OCI-LY3 (cell line): ENCODE measurements at regions not wholly inside any gene's neighbourhood (a gene's known extent, or its start where the extent isn't known, plus 50 kb on each side); places are given as distances from the start of the nearest gene placed in this dataset.

ENCODE experiments used
- H2AFZ ChIP-seq: fragments of 200-600, 300-600 bp; shearing (Covaris generic); 2 replicates; pipeline ENCODE4 v1.6.0; 2014; ENCODE audit warnings: antibody characterized with exemption, low read depth, low read length
- H3K27ac ChIP-seq: fragments of 200-600, 300-600 bp; sonication (generic); 2 replicates; pipeline ENCODE4 v1.5.1; 2014; ENCODE audit warnings: mild to moderate bottlenecking, low read length, moderate library complexity, mixed read lengths
- H3K27me3 ChIP-seq: fragments of 200-600, 300-600 bp; sonication (generic); 2 replicates; pipeline ENCODE4 v1.6.1; 2014; ENCODE audit warnings: low read depth, low read length, mixed read lengths
- H3K36me3 ChIP-seq: fragments of 200-600, 300-600 bp; sonication (generic); replicated peaks from 2 replicates; pipeline ENCODE3; 2014; ENCODE audit warnings: low read depth, low read length, mixed read lengths
- H3K4me1 ChIP-seq: fragments of 300-600, 200-600 bp; sonication (generic); 2 replicates; pipeline ENCODE4 v1.6.1; 2014; ENCODE audit warnings: low read length, mixed read lengths
- H3K4me2 ChIP-seq: fragments of 200-600, 300-600 bp; sonication (generic); 2 replicates; pipeline ENCODE4 v1.6.1; 2014; ENCODE audit warnings: low read length, mixed read lengths
- H3K4me3 ChIP-seq: fragments of 300-600, 200-600 bp; sonication (generic); 2 replicates; pipeline ENCODE4 v1.5.1; 2014; ENCODE audit warnings: antibody characterized with exemption, mild to moderate bottlenecking, low read length, moderate library complexity
- H3K79me2 ChIP-seq: fragments of 300-600, 200-600 bp; shearing (Covaris generic); 2 replicates; pipeline ENCODE4 v1.6.1; 2014; ENCODE audit warnings: mild to moderate bottlenecking, low read length, mixed read lengths
- H3K9ac ChIP-seq: fragments of 300-600, 200-600 bp; shearing (Covaris generic); 2 replicates; pipeline ENCODE4 v1.6.0; 2014; ENCODE audit warnings: mild to moderate bottlenecking, low read length, moderate library complexity
- H3K9me3 ChIP-seq: fragments of 200-600, 300-600 bp; shearing (Covaris generic); 2 replicates; pipeline ENCODE4 v1.6.1; 2014; ENCODE audit warnings: low read length, mixed read lengths; ENCODE audit not compliant: insufficient read depth
- H4K20me1 ChIP-seq: fragments of 200-600, 300-600 bp; sonication (generic); 2 replicates; pipeline ENCODE4 v1.6.1; 2016; ENCODE audit warnings: low read length, mixed read lengths; ENCODE audit not compliant: insufficient read depth
- CTCF ChIP-seq: fragments of 200-600, 300-600 bp; sonication (generic); IDR thresholded peaks from 2 replicates; pipeline ENCODE4 v1.5.1; 2014; ENCODE audit warnings: antibody characterized with exemption, low read length, low read depth
- EZH2phosphoT487 ChIP-seq: fragments of 200-600 bp; shearing (Covaris generic); IDR thresholded peaks from 2 replicates; pipeline ENCODE4 v1.6.1; 2018; ENCODE audit warnings: antibody characterized with exemption, mixed run types, low read depth

GRCh38 chr4:165634766-165635165 lies 238.3 kb upstream of the TLL1 start:
- Histone ChIP-seq H3K36me3 (no peaks in the 10 kb centered on the region), H3K9me3 (no peaks in the 10 kb centered on the region), H3K4me1 (no peaks in the 10 kb centered on the region), H3K9ac (no peak overlapping the region), H3K4me2 (no peak overlapping the region), H3K79me2 (no peaks in the 10 kb centered on the region), H3K27ac (no peak overlapping the region), H4K20me1 (no peaks in the 10 kb centered on the region), H3K4me3 (no peak overlapping the region), H2AFZ (no peak overlapping the region), H3K27me3 (no peaks in the 10 kb centered on the region)
- no peak for TF ChIP-seq EZH2phosphoT487
- no peak for TF ChIP-seq CTCF

- Histone ChIP-seq H3K4me3 (no peak overlapping the region), H3K9ac (no peak overlapping the region), H3K9me3 (no peaks in the 10 kb centered on the region), H3K4me2 (no peak overlapping the region), H3K79me2 (no peaks in the 10 kb centered on the region), H3K27ac (no peak overlapping the region), H3K27me3 (no peaks in the 10 kb centered on the region), H2AFZ (no peak overlapping the region), H3K4me1 (no peaks in the 10 kb centered on the region), H4K20me1 (no peaks in the 10 kb centered on the region), H3K36me3 (no peaks in the 10 kb centered on the region)
- no peak for TF ChIP-seq EZH2phosphoT487
- TF ChIP-seq CTCF = no peak
These were observed 237.7 kb upstream of the TLL1 start for GRCh38 chr4:165635381-165635780.

DNA sequence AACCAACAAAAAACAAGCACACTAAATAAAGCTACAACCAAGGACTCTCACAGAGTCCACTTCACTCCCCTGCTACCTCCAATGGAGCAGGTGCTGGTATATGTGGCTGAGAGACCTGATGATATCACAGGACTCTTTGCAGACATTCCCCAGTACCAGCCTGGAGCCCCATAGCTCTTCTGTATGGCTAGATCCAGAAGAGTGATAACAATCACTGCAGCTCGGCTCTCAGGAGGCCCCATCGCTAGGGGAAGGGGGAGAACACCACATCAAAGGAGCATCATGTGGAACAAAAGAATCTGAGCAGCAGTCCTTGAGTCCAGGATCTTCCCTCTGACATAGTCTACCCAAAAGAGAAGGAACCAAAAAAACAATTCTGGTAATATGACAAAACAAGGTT lies 237.1 kb upstream of the TLL1 start:
- H2AFZ ChIP-seq = no peak overlapping the region
- H3K9me3 ChIP-seq = no peaks in the 10 kb centered on the region
- H3K27me3 ChIP-seq = no peaks in the 10 kb centered on the region
- no peaks in the 10 kb centered on the region for H3K79me2 ChIP-seq
- no peak overlapping the region for H3K9ac ChIP-seq
- H3K4me2 ChIP-seq = no peak overlapping the region
- no peaks in the 10 kb centered on the region for H4K20me1 ChIP-seq
- no peak overlapping the region for H3K4me3 ChIP-seq
- H3K27ac ChIP-seq = no peak overlapping the region
- no peaks in the 10 kb centered on the region for H3K36me3 ChIP-seq
- H3K4me1 ChIP-seq = no peaks in the 10 kb centered on the region
- TF ChIP-seq EZH2phosphoT487 = no peak

GRCh38 chr4:165651901-165652300 lies 221.1 kb upstream of the TLL1 start:
- no peaks in the 10 kb centered on the region for H3K9me3 ChIP-seq
- H3K79me2 ChIP-seq = no peaks in the 10 kb centered on the region
- no peaks in the 10 kb centered on the region for H3K4me1 ChIP-seq
- no peak overlapping the region for H3K9ac ChIP-seq
- H4K20me1 ChIP-seq = no peaks in the 10 kb centered on the region
- H2AFZ ChIP-seq = no peak overlapping the region
- no peak overlapping the region for H3K27ac ChIP-seq
- H3K27me3 ChIP-seq = no peaks in the 10 kb centered on the region
- H3K36me3 ChIP-seq = no peaks in the 10 kb centered on the region
- no peak overlapping the region for H3K4me2 ChIP-seq
- no peak overlapping the region for H3K4me3 ChIP-seq
- TF ChIP-seq EZH2phosphoT487 = no peak
- TF ChIP-seq CTCF = no peak

- no peaks in the 10 kb centered on the region for H3K4me1 ChIP-seq
- H3K79me2 ChIP-seq = no peaks in the 10 kb centered on the region
- no peaks in the 10 kb centered on the region for H3K27me3 ChIP-seq
- H4K20me1 ChIP-seq = no peaks in the 10 kb centered on the region
- no peak overlapping the region for H3K4me2 ChIP-seq
- H3K9me3 ChIP-seq = no peaks in the 10 kb centered on the region
- H3K9ac ChIP-seq = no peak overlapping the region
- no peak overlapping the region for H3K4me3 ChIP-seq
- H2AFZ ChIP-seq = no peak overlapping the region
- no peak overlapping the region for H3K27ac ChIP-seq
- no peaks in the 10 kb centered on the region for H3K36me3 ChIP-seq
- TF ChIP-seq CTCF (no peak), EZH2phosphoT487 (no peak)
These were observed 218.5 kb upstream of the TLL1 start for GRCh38 chr4:165654556-165654955.
